ENCODE measurements at regions not wholly inside any gene's neighbourhood (a gene's known extent, or its start where the extent isn't known, plus 50 kb on each side); places are given as distances from the start of the nearest gene placed in this dataset.

- no peak for TF ChIP-seq CTCF (IDR thresholded peaks at IDR 0.05; ENCODE audit: unreplicated experiment)
- Mint-ChIP-seq H3K36me3 (ENCODE audit: low read depth, unreplicated experiment) (peaks cover 3% of the 10 kb centered on the region), H3K27me3 (ENCODE audit: unreplicated experiment) (peaks cover 7% of the 10 kb centered on the region), H3K4me3 (ENCODE audit: unreplicated experiment) (no peak overlapping the region), H3K27ac (ENCODE audit: unreplicated experiment) (no peak overlapping the region), H3K9me3 (ENCODE audit: unreplicated experiment) (no peaks in the 10 kb centered on the region), H3K4me1 (ENCODE audit: unreplicated experiment) (peaks cover 20% of the 10 kb centered on the region)
- DNase-seq (ENCODE audit: low spot score): no peak
These were observed 141.1 kb upstream of the PCBD1 start for GRCh38 chr10:71029411-71029892.

- peaks cover 3% of the 10 kb centered on the region for H3K36me3 Mint-ChIP-seq (ENCODE audit: low read depth, unreplicated experiment)
- H3K27ac Mint-ChIP-seq (ENCODE audit: unreplicated experiment): no peak overlapping the region
- no peaks in the 10 kb centered on the region for H3K9me3 Mint-ChIP-seq (ENCODE audit: unreplicated experiment)
- no peak overlapping the region for H3K4me3 Mint-ChIP-seq (ENCODE audit: unreplicated experiment)
- peaks cover 20% of the 10 kb centered on the region for H3K4me1 Mint-ChIP-seq (ENCODE audit: unreplicated experiment)
- DNase-seq (ENCODE audit: low spot score): no peak
- no peak for TF ChIP-seq CTCF (IDR thresholded peaks at IDR 0.05; ENCODE audit: unreplicated experiment)
- H3K27me3 Mint-ChIP-seq (ENCODE audit: unreplicated experiment): peaks cover 7% of the 10 kb centered on the region
These were observed 141.5 kb upstream of the PCBD1 start for GRCh38 chr10:71029907-71030306.

GRCh38 chr10:71031026-71031425 lies 142.7 kb upstream of the PCBD1 start:
- H3K27me3 Mint-ChIP-seq (ENCODE audit: unreplicated experiment): peaks cover 5% of the 10 kb centered on the region
- H3K9me3 Mint-ChIP-seq (ENCODE audit: unreplicated experiment): no peaks in the 10 kb centered on the region
- no peak overlapping the region for H3K27ac Mint-ChIP-seq (ENCODE audit: unreplicated experiment)
- H3K4me1 Mint-ChIP-seq (ENCODE audit: unreplicated experiment): peaks cover 20% of the 10 kb centered on the region
- H3K4me3 Mint-ChIP-seq (ENCODE audit: unreplicated experiment): no peak overlapping the region
- peaks cover 3% of the 10 kb centered on the region for H3K36me3 Mint-ChIP-seq (ENCODE audit: low read depth, unreplicated experiment)
- TF ChIP-seq CTCF (IDR thresholded peaks at IDR 0.05; ENCODE audit: unreplicated experiment): no peak
- DNase-seq (ENCODE audit: low spot score): no peak

GRCh38 chr10:71031603-71032002 lies 143.2 kb upstream of the PCBD1 start:
- H3K9me3 Mint-ChIP-seq (ENCODE audit: unreplicated experiment): no peaks in the 10 kb centered on the region
- H3K4me1 Mint-ChIP-seq (ENCODE audit: unreplicated experiment): peaks cover 20% of the 10 kb centered on the region
- H3K27me3 Mint-ChIP-seq (ENCODE audit: unreplicated experiment): peaks cover 5% of the 10 kb centered on the region
- H3K27ac Mint-ChIP-seq (ENCODE audit: unreplicated experiment): no peak overlapping the region
- no peak for DNase-seq (ENCODE audit: low spot score)
- peaks cover 3% of the 10 kb centered on the region for H3K36me3 Mint-ChIP-seq (ENCODE audit: low read depth, unreplicated experiment)
- H3K4me3 Mint-ChIP-seq (ENCODE audit: unreplicated experiment): no peak overlapping the region
- no peak for TF ChIP-seq CTCF (IDR thresholded peaks at IDR 0.05; ENCODE audit: unreplicated experiment)

- Mint-ChIP-seq H3K27ac (ENCODE audit: unreplicated experiment) (no peak overlapping the region), H3K4me1 (ENCODE audit: unreplicated experiment) (peaks cover 20% of the 10 kb centered on the region), H3K27me3 (ENCODE audit: unreplicated experiment) (peaks cover 5% of the 10 kb centered on the region), H3K4me3 (ENCODE audit: unreplicated experiment) (no peak overlapping the region), H3K9me3 (ENCODE audit: unreplicated experiment) (no peaks in the 10 kb centered on the region), H3K36me3 (ENCODE audit: low read depth, unreplicated experiment) (peaks cover 3% of the 10 kb centered on the region)
- DNase-seq (ENCODE audit: low spot score): no peak
- TF ChIP-seq CTCF (IDR thresholded peaks at IDR 0.05; ENCODE audit: unreplicated experiment): no peak
These were observed 144.5 kb upstream of the PCBD1 start for GRCh38 chr10:71032887-71033286.
